Stimulated activated CD8-positive, alpha-beta memory T cell treated with anti-CD3 and anti-CD28 coated beads, Interleukin-2, amount 100 ng/mL, for 48 hours (primary cell): ENCODE measurements at regions not wholly inside any gene's neighbourhood (a gene's known extent, or its start where the extent isn't known, plus 50 kb on each side); places are given as distances from the start of the nearest gene placed in this dataset.
"Not testable (repeated sequence)": the region's sequence is repeated elsewhere in the genome, so short reads cannot be mapped to it uniquely, and the experiment has no call there.

Source experiments
- DNase-seq, 2 donors: peaks; one replicate each; pipeline ENCODE4 v3.0.0-alpha.2; 2020; ENCODE audit warnings: low read depth in 2 of 2

GRCh38 chr5:134471858-134472449 is 53.5 kb upstream of the JADE2 start:
- not testable (repeated sequence) for DNase-seq

GRCh38 chr5:134468921-134469400 is 56.5 kb upstream of the JADE2 start:
- DNase-seq: no peak

GRCh38 chr5:134467231-134467630 is 55.5 kb upstream of the CDKN2AIPNL start:
- DNase-seq: no peak

GRCh38 chr5:134466241-134467069 is 54.8 kb upstream of the CDKN2AIPNL start:
- DNase-seq: peak; percentile 9 to 29

- DNase-seq: peak; percentile 52 to 58
Measured at GRCh38 chr5:134465816-134466240, 54.1 kb upstream of the CDKN2AIPNL start.

GRCh38 chr5:134464988-134465815 is 53.5 kb upstream of the CDKN2AIPNL start:
- no peak for DNase-seq

- DNase-seq: no peak
Measured at GRCh38 chr5:134463991-134464760, 52.5 kb upstream of the CDKN2AIPNL start.

- no peak for DNase-seq
Measured at GRCh38 chr5:134463176-134463720, 51.6 kb upstream of the CDKN2AIPNL start.

- DNase-seq: no peak
Measured at GRCh38 chr5:134462761-134463160, 51.1 kb upstream of the CDKN2AIPNL start.

GRCh38 chr5:134462047-134462575 is 50.4 kb upstream of the CDKN2AIPNL start:
- no peak for DNase-seq
